NCI-H187 treated with DMSO at 0.1 percent for 48 hours (cell line): ENCODE measurements at regions not wholly inside any gene's neighbourhood (a gene's known extent, or its start where the extent isn't known, plus 50 kb on each side); places are given as distances from the start of the nearest gene placed in this dataset.

Experiments
- DNase-seq: peaks from one replicate; lab custom pipeline; 2025; lab: John Stamatoyannopoulos, UW

- DNase-seq = no peak
These were observed 1183.0 kb downstream of the MAT2B start for GRCh38 chr5:164688437-164688836.

GRCh38 chr5:164708831-164709230 is 1203.4 kb downstream of the MAT2B start:
- DNase-seq = no peak

GRCh38 chr5:164713682-164714081 is 1208.3 kb downstream of the MAT2B start:
- DNase-seq = no peak

GRCh38 chr5:164721116-164721515 is 1215.7 kb downstream of the MAT2B start:
- no peak for DNase-seq

GRCh38 chr5:164721656-164722055 is 1216.2 kb downstream of the MAT2B start:
- no peak for DNase-seq

- no peak for DNase-seq
These were observed 1217.3 kb downstream of the MAT2B start for GRCh38 chr5:164722702-164723101.

GRCh38 chr5:164727012-164727411 is 1221.6 kb downstream of the MAT2B start:
- no peak for DNase-seq

- DNase-seq = no peak
These were observed 1223.3 kb downstream of the MAT2B start for GRCh38 chr5:164728733-164729132.

GRCh38 chr5:164735334-164735733 is 1229.9 kb downstream of the MAT2B start:
- DNase-seq = no peak

- DNase-seq = no peak
These were observed 1236.0 kb downstream of the MAT2B start for GRCh38 chr5:164741376-164741775.

- no peak for DNase-seq
These were observed 1236.6 kb downstream of the MAT2B start for GRCh38 chr5:164742025-164742424.

GRCh38 chr5:164746723-164747122 is 1241.3 kb downstream of the MAT2B start:
- DNase-seq = no peak

GRCh38 chr5:164747371-164747770 is 1242.0 kb downstream of the MAT2B start:
- no peak for DNase-seq

- DNase-seq = no peak
These were observed 1243.4 kb downstream of the MAT2B start for GRCh38 chr5:164748861-164749260.

GRCh38 chr5:164753434-164753833 is 1248.0 kb downstream of the MAT2B start:
- no peak for DNase-seq

GRCh38 chr5:164763206-164763605 is 1257.8 kb downstream of the MAT2B start:
- DNase-seq = no peak

- DNase-seq = no peak
These were observed 1266.7 kb downstream of the MAT2B start for GRCh38 chr5:164772122-164772521.

GRCh38 chr5:164784230-164784629 is 1278.8 kb downstream of the MAT2B start:
- DNase-seq = no peak

- no peak for DNase-seq
These were observed 1292.7 kb downstream of the MAT2B start for GRCh38 chr5:164798110-164798509.

- DNase-seq = no peak
These were observed 1294.0 kb downstream of the MAT2B start for GRCh38 chr5:164799391-164799790.

- DNase-seq = no peak
These were observed 1296.5 kb downstream of the MAT2B start for GRCh38 chr5:164801910-164802309.

- no peak for DNase-seq
These were observed 1304.4 kb downstream of the MAT2B start for GRCh38 chr5:164809821-164810220.

GRCh38 chr5:164818445-164818844 is 1313.0 kb downstream of the MAT2B start:
- no peak for DNase-seq

- no peak for DNase-seq
These were observed 1319.3 kb downstream of the MAT2B start for GRCh38 chr5:164824671-164825070.

GRCh38 chr5:164832516-164832915 is 1327.1 kb downstream of the MAT2B start:
- no peak for DNase-seq
